Cardiac muscle cell (in vitro differentiated cells and primary cell): ENCODE measurements at regions not wholly inside any gene's neighbourhood (a gene's known extent, or its start where the extent isn't known, plus 50 kb on each side); places are given as distances from the start of the nearest gene placed in this dataset.
"Not testable (repeated sequence)": the region's sequence is repeated elsewhere in the genome, so short reads cannot be mapped to it uniquely, and the experiment has no call there.

ENCODE experiments used
- DNase-seq, 2 donors: peaks; one replicate each; pipeline versions ENCODE4 v3.0.0 to v3.0.0-alpha.2; 2010 to 2017; ENCODE audit warnings: low read depth in 1 of 2, low spot score in 1 of 2
- H3K27ac ChIP-seq: fragments of 200-600 bp; sonication (generic); 2 replicates; pipeline ENCODE4 v1.5.1; 2016
- H3K27me3 ChIP-seq: fragments of 200-600 bp; sonication (generic); 2 replicates; pipeline ENCODE4 v1.6.0; 2016; ENCODE audit warnings: control low read depth
- H3K36me3 ChIP-seq: fragments of 200-600 bp; sonication (generic); 2 replicates; pipeline ENCODE4 v1.5.1; 2016; ENCODE audit warnings: control low read depth
- H3K4me1 ChIP-seq: fragments of 200-600 bp; sonication (generic); 2 replicates; pipeline ENCODE4 v1.8.1; 2017; ENCODE audit warnings: low read depth, mild to moderate bottlenecking, mixed run types
- H3K4me3 ChIP-seq: fragments of 200-600 bp; sonication (generic); 2 replicates; pipeline ENCODE4 v1.5.1; 2016; ENCODE audit warnings: mild to moderate bottlenecking
- H3K9me3 ChIP-seq: fragments of 200-600 bp; sonication (generic); 2 replicates; pipeline ENCODE4 v1.5.1; 2017; ENCODE audit warnings: low read depth, mild to moderate bottlenecking, control low read depth
- CTCF ChIP-seq: IDR thresholded peaks from 2 replicates; pipeline ENCODE4 v1.5.1; 2012; ENCODE audit warnings: low read depth, mild to moderate bottlenecking, low read length

- not testable (repeated sequence) for DNase-seq, H3K36me3 ChIP-seq, H3K27me3 ChIP-seq, H3K4me3 ChIP-seq, H3K9me3 ChIP-seq, H3K4me1 ChIP-seq, H3K27ac ChIP-seq
These were observed 101.0 kb downstream of the SMC2 start for GRCh38 chr9:104195142-104195541.

DNA sequence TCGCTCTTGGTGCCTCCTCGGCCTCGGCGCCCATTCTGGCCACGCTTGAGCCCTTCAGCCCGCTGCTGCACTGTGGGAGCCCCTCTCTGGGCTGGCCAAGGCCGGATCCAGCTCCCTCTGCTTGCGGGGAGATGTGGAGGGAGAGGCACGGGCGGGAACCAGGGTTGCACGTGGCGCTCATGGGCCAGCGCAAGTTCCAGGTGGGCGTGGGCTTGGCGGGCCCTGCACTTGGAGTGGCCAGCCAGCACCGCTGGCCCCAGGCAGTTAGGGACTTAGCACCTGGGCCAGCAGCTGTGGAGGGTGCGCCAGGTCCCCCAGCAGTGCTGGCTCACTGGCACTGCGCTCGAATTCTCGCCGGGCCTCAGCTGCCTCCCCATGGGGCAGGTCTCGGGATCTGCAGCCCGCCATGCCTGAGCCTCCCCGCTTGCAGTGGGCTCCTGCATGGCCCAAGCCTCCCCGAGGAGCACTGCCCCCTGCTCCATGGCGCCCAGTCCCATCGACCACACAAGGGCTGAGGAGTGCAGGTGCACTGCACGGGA, 106.4 kb downstream of the SMC2 start:
- no peak for TF ChIP-seq CTCF
- no peak for DNase-seq
- no peak overlapping the region for H3K4me3 ChIP-seq
- no peaks in the 10 kb centered on the region for H3K36me3 ChIP-seq
- H3K4me1 ChIP-seq: no peaks in the 10 kb centered on the region
- no peak overlapping the region for H3K27ac ChIP-seq
- H3K27me3 ChIP-seq: no peaks in the 10 kb centered on the region
- no peaks in the 10 kb centered on the region for H3K9me3 ChIP-seq

DNA sequence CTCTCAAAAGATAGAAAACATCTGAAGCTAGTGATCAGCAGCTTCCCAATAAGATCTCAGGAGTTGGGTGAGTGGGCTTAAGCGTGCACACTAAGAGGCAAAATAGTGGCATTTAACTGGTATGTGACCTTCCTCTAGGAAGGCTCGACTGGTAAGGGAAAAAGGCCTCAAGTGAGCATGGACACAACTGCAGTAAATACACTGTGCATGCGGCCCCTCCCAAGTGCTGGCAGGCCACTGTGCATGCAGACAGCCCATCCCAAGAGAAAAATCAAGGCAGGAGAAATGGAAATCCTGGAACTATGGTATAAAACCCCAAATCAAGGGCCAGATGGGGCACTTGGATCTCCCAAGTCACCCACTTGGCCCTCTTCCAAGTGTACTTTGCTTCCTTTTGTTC, 112.7 kb downstream of the SMC2 start:
- no peak for TF ChIP-seq CTCF
- no peak overlapping the region for H3K4me3 ChIP-seq

GRCh38 chr9:104209387-104209786, 115.3 kb downstream of the SMC2 start:
- no peaks in the 10 kb centered on the region for H3K27me3 ChIP-seq
- no peak for DNase-seq
- no peak for TF ChIP-seq CTCF

More for the DNA sequence above, 112.7 kb downstream of the SMC2 start:
- Histone ChIP-seq H3K36me3 (no peaks in the 10 kb centered on the region), H3K27ac (no peak overlapping the region), H3K27me3 (no peaks in the 10 kb centered on the region), H3K4me1 (peaks cover 8% of the 10 kb centered on the region), H3K9me3 (no peaks in the 10 kb centered on the region)
- DNase-seq: no peak

GRCh38 chr9:104227108-104227507, 133.0 kb downstream of the SMC2 start:
- DNase-seq: peak in 1 of 2 donors; percentile 51
- H3K36me3 ChIP-seq: no peaks in the 10 kb centered on the region
- no peaks in the 10 kb centered on the region for H3K27me3 ChIP-seq
- H3K4me1 ChIP-seq: no peaks in the 10 kb centered on the region
- no peaks in the 10 kb centered on the region for H3K9me3 ChIP-seq
- no peak overlapping the region for H3K4me3 ChIP-seq
- no peak overlapping the region for H3K27ac ChIP-seq
- TF ChIP-seq CTCF: no peak

More at GRCh38 chr9:104209387-104209786, 115.3 kb downstream of the SMC2 start:
- Histone ChIP-seq H3K9me3 (no peaks in the 10 kb centered on the region), H3K4me3 (no peak overlapping the region), H3K36me3 (no peaks in the 10 kb centered on the region), H3K27ac (no peak overlapping the region), H3K4me1 (peaks cover 8% of the 10 kb centered on the region)

DNA sequence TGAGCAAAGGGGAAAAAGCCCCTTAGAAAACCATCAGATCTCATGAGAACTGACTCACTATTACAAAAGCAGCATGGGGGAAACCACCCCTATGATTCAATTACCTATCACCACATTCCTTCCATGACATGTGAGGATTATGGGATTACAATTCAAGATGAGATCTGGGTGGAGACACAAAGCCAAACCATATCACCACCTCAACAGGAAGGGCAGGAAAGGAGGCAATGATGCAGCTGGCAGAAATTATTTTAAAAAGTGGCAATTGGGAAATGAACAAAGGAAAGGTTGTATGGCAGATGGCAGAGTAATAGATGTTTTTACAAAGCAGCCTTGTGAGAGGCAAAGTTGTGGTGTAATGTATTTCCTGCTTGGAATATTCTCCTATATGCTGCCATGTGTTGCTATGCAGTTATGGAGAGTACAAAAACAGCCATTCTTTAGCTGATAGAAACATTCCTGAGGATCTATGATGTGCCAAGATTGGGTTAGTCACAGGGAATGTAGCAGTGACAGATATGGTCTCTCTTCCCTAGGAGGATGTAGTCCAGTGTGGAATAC, 138.8 kb downstream of the SMC2 start:
- no peaks in the 10 kb centered on the region for H3K27me3 ChIP-seq
- H3K4me3 ChIP-seq: no peak overlapping the region
- no peaks in the 10 kb centered on the region for H3K36me3 ChIP-seq
- peak in 1 of 2 donors; percentile 81 for DNase-seq
- no peak for TF ChIP-seq CTCF
- no peaks in the 10 kb centered on the region for H3K4me1 ChIP-seq
- H3K9me3 ChIP-seq: no peaks in the 10 kb centered on the region
- H3K27ac ChIP-seq: no peak overlapping the region
